22Rv1 (cell line): ENCODE measurements at regions not wholly inside any gene's neighbourhood (a gene's known extent, or its start where the extent isn't known, plus 50 kb on each side); places are given as distances from the start of the nearest gene placed in this dataset.

ENCODE experiments used
- H3K27ac ChIP-seq: fragments of 450-650 bp; 2 replicates; pipeline ENCODE4 v1.5.1; 2017
- CTCF ChIP-seq: fragments of 450-650 bp; IDR thresholded peaks from 2 replicates; pipeline ENCODE4 v1.5.1; 2017; ENCODE audit warnings: mild to moderate bottlenecking
- ZFX ChIP-seq: fragments of 450-650 bp; IDR thresholded peaks from 2 replicates; pipeline ENCODE4 v1.6.1; 2017; ENCODE audit warnings: antibody characterized with exemption, borderline replicate concordance

GRCh38 chr7:15916681-15917380, 230.3 kb upstream of the MEOX2 start:
- no peak overlapping the region for H3K27ac ChIP-seq
- TF ChIP-seq CTCF: no peak
- no peak for TF ChIP-seq ZFX

GRCh38 chr7:15915686-15916293, 229.3 kb upstream of the MEOX2 start:
- no peak overlapping the region for H3K27ac ChIP-seq
- no peak for TF ChIP-seq ZFX

- no peak overlapping the region for H3K27ac ChIP-seq
- TF ChIP-seq ZFX (no peak), CTCF (no peak)
Measured at GRCh38 chr7:15914611-15915010, 228.1 kb upstream of the MEOX2 start.

GRCh38 chr7:15906436-15906835, 220.0 kb upstream of the MEOX2 start:
- TF ChIP-seq ZFX (no peak), CTCF (no peak)
- no peak overlapping the region for H3K27ac ChIP-seq

- H3K27ac ChIP-seq: no peak overlapping the region
- TF ChIP-seq ZFX: no peak
- no peak for TF ChIP-seq CTCF
Measured at GRCh38 chr7:15905251-15906040, 219.0 kb upstream of the MEOX2 start.

GRCh38 chr7:15891151-15891881, 204.8 kb upstream of the MEOX2 start:
- TF ChIP-seq ZFX: no peak
- TF ChIP-seq CTCF: no peak
- no peak overlapping the region for H3K27ac ChIP-seq

- H3K27ac ChIP-seq: no peak overlapping the region
- no peak for TF ChIP-seq ZFX
- TF ChIP-seq CTCF: peak; percentile 58
Measured at GRCh38 chr7:15889507-15889906, 203.0 kb upstream of the MEOX2 start.
